Endothelial cell of umbilical vein (primary cell): ENCODE measurements at regions not wholly inside any gene's neighbourhood (a gene's known extent, or its start where the extent isn't known, plus 50 kb on each side); places are given as distances from the start of the nearest gene placed in this dataset.

Experiments
- BruUV-seq: library from RNA; stranded (reverse); fragments of 400-500 nt; replicated peaks from 2 replicates; lab custom pipeline; 2021; lab: Mats Ljungman, UMichigan
- CTCF ChIA-PET: fragments of 300-600, 350-600 bp; sonication (Branson Sonifier 250); formaldehyde crosslinking; loops from one replicate; lab custom pipeline; 2021; ENCODE audit warnings: antibody characterized with exemption, inconsistent platforms; lab: Charles Lee
- POLR2A ChIA-PET: fragments of 300-600, 350-600 bp; sonication (Branson Sonifier 250); formaldehyde crosslinking; loops from one replicate; lab custom pipeline; 2021; ENCODE audit warnings: antibody characterized with exemption, inconsistent platforms; lab: Charles Lee
- DNase-seq: peaks from one replicate; pipeline ENCODE4 v3.0.0-alpha.2; 2011; ENCODE audit warnings: low read depth, low spot score
- FAIRE-seq: peaks from 2 replicates; lab custom pipeline; 2011; peaks lifted over from hg19 to GRCh38; lab: Jason Lieb, UNC
- H2AFZ ChIP-seq: 2 replicates; pipeline ENCODE4 v1.6.0; 2012; ENCODE audit warnings: low read depth, low read length, control low read depth, inconsistent platforms
- H3K27ac ChIP-seq: 2 replicates; pipeline ENCODE4 v1.5.1; 2011; ENCODE audit warnings: low read depth, mild to moderate bottlenecking, control low read depth, low read length, moderate library complexity; ENCODE audit not compliant: insufficient read depth
- H3K27me3 ChIP-seq, 2 experiments: 2 replicates each; pipeline versions ENCODE4 v1.6.0 to v1.6.1; 2011; ENCODE audit warnings: low read length in 2 of 2, mixed read lengths in 1 of 2; ENCODE audit not compliant: control insufficient read depth in 2 of 2, insufficient read depth in 2 of 2
- H3K36me3 ChIP-seq, 2 experiments: 2 replicates in 1 of 2; 3 replicates in 1 of 2; pipeline ENCODE4 v1.5.1; 2011; ENCODE audit warnings: low read length in 2 of 2, mild to moderate bottlenecking in 1 of 2, moderate library complexity in 1 of 2; ENCODE audit not compliant: control insufficient read depth in 2 of 2, insufficient read depth in 2 of 2; ENCODE audit errors: extremely low read depth in 1 of 2
- H3K4me1 ChIP-seq: 3 replicates; pipeline ENCODE4 v1.5.1; 2011; ENCODE audit warnings: mild to moderate bottlenecking, low read length; ENCODE audit not compliant: control insufficient read depth, insufficient read depth; ENCODE audit errors: extremely low read depth
- H3K4me2 ChIP-seq: 2 replicates; pipeline ENCODE4 v1.6.1; 2011; ENCODE audit warnings: low read length, control low read depth, mixed read lengths; ENCODE audit not compliant: insufficient read depth
- H3K4me3 ChIP-seq, 3 experiments: fragments of 200-600 bp in 1 of 3; sonication (generic), shearing (Covaris generic) in 1 of 3; replicated peaks in 1 of 3; 2 replicates each; pipeline ENCODE4 v1.5.1; 2011 to 2016; ENCODE audit warnings: control low read depth in 3 of 3, low read length in 3 of 3, mild to moderate bottlenecking in 2 of 3, inconsistent platforms in 1 of 3, low read depth in 1 of 3, moderate library complexity in 1 of 3; ENCODE audit not compliant: insufficient read depth in 1 of 3
- H3K79me2 ChIP-seq: 2 replicates; pipeline ENCODE4 v1.6.0; 2012; ENCODE audit warnings: low read length, inconsistent platforms; ENCODE audit not compliant: control insufficient read depth, insufficient read depth
- H3K9ac ChIP-seq: replicated peaks from 2 replicates; pipeline ENCODE3; 2011; ENCODE audit warnings: low read length, control low read depth; ENCODE audit not compliant: insufficient read depth; ENCODE audit errors: extremely low read depth
- H3K9me1 ChIP-seq: replicated peaks from 3 replicates; pipeline ENCODE4 v1.6.0; 2011; ENCODE audit warnings: mild to moderate bottlenecking, low read length; ENCODE audit not compliant: control insufficient read depth, insufficient read depth; ENCODE audit errors: extremely low read depth
- H3K9me3 ChIP-seq: replicated peaks from 2 replicates; pipeline ENCODE4 v1.5.1; 2012; ENCODE audit warnings: low read length, inconsistent platforms; ENCODE audit not compliant: control insufficient read depth, insufficient read depth
- H4K20me1 ChIP-seq: replicated peaks from 2 replicates; pipeline ENCODE3; 2011; ENCODE audit warnings: mild to moderate bottlenecking, low read length; ENCODE audit not compliant: control insufficient read depth, insufficient read depth; ENCODE audit errors: extremely low read depth
- EZH2 ChIP-seq: IDR thresholded peaks from 2 replicates; pipeline ENCODE4 v1.6.1; 2012; ENCODE audit warnings: borderline replicate concordance, low read depth, mild to moderate bottlenecking, moderate library complexity, low read length, inconsistent platforms; ENCODE audit not compliant: severe bottlenecking
- FOS ChIP-seq: IDR thresholded peaks from 2 replicates; pipeline ENCODE4 v1.6.1; 2011; ENCODE audit warnings: mild to moderate bottlenecking, low read length, moderate library complexity, borderline replicate concordance; ENCODE audit not compliant: insufficient read depth
- GATA2 ChIP-seq: IDR thresholded peaks from 2 replicates; pipeline ENCODE4 v1.7.0; 2011; ENCODE audit warnings: low read depth, mild to moderate bottlenecking, moderate library complexity, mixed read lengths, low read length; ENCODE audit not compliant: insufficient read length, insufficient read depth
- JUN ChIP-seq: IDR thresholded peaks from 2 replicates; pipeline ENCODE4 v1.6.1; 2011; ENCODE audit warnings: borderline replicate concordance, low read depth; ENCODE audit not compliant: insufficient read length, insufficient read depth
- MYC ChIP-seq: IDR thresholded peaks from one replicate; pipeline ENCODE4 v1.6.1; 2011; ENCODE audit warnings: mild to moderate bottlenecking, low read depth, low read length
- POLR2A ChIP-seq: IDR thresholded peaks from 2 replicates; pipeline ENCODE4 v1.6.1; 2012; ENCODE audit warnings: low read depth, mild to moderate bottlenecking, control low read depth, low read length
- POLR2AphosphoS5 ChIP-seq: IDR thresholded peaks from 2 replicates; pipeline ENCODE4 v1.6.1; 2012; ENCODE audit warnings: low read depth, mild to moderate bottlenecking, control low read depth, low read length, moderate library complexity; ENCODE audit not compliant: insufficient read depth
- dilution Hi-C: fragments of 300-500 bp; cut with MboI; formaldehyde crosslinking; loops from one replicate; pipeline ENCODE4 v1.15.0; 2019; ENCODE audit warnings: low sequenced_read_pairs; ENCODE audit not compliant: extremely low pct_ligation_motif_present
- intact Hi-C: fragments of 100-400 bp; cut with micrococcal nuclease; formaldehyde crosslinking; loops from one replicate; pipeline ENCODE4 v1.10.0; 2022
- TF ChIP-seq, protein P1 (sequence below): IDR thresholded peaks from 2 replicates; pipeline ENCODE4 v1.6.1; 2011; ENCODE audit not compliant: insufficient read depth, insufficient read length
- TF ChIP-seq, protein P2 (sequence below), 2 donors: IDR thresholded peaks; 1 replicate in 1 of 2; 2 replicates in 1 of 2; pipeline ENCODE4 v1.5.1; 2011; ENCODE audit warnings: low read length in 2 of 2, mild to moderate bottlenecking in 2 of 2, moderate library complexity in 2 of 2, control low read depth in 1 of 2, inconsistent platforms in 1 of 2, low read depth in 1 of 2; ENCODE audit not compliant: insufficient read depth in 1 of 2; ENCODE audit errors: extremely low read depth in 1 of 2

DNA sequence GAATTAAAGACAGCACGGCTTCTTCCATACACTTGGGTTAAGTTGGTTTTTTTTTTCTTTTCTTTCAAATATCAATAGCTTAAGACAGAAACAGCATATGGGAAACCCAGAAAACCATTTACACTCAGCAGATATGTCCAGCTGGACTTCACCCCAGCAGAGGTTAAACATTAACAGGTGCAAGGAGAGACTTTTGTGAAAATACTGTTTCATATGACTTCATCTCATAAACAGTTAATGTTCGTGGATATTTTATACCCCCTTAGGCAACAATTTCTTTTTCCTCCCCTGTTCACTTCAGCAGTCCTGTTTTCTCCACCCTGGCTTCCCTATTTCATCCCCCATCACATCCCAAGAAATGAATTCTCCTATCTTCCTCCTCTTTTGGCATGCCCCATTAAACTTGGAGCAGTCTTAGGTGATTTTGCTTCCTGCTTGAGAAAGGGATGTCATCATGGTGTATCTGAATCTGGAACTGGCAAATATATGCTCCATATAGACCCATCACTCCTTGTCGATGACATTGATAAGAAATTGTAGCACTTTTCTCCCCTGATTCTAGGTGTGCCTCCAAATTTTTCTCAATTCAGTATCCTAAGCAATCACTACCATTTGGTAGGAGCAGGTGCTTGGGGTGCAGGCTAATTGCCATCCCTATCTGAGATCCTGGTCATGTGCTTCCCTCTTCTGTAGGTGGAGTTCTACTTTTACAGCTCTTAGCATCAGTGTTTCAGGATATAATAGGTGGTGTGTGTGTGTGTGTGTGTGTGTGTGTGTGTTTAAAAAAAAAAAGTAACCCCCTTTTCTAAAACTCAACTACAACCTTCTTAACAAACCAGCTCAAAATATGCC is 67.9 kb downstream of the BMP4 start:
- intact Hi-C loops: no loop called here
- DNase-seq: no peak
- Histone ChIP-seq H3K27ac (no peak overlapping the region), H3K9ac (no peak overlapping the region), H3K79me2 (no peaks in the 10 kb centered on the region), H3K4me3 (no peak overlapping the region), H3K36me3 (no peaks in the 10 kb centered on the region), H2AFZ (no peak overlapping the region), H3K9me1 (no peaks in the 10 kb centered on the region), H4K20me1 (no peaks in the 10 kb centered on the region), H3K4me1 (peaks cover 52% of the 10 kb centered on the region), H3K4me2 (no peak overlapping the region), H3K27me3 (no peaks in the 10 kb centered on the region), H3K9me3 (no peaks in the 10 kb centered on the region)
- ChIA-PET CTCF (interaction anchor here (1.0 to 1.9 kb wide), 4 partner anchors 65 to 459 kb away, joined by 3 to 6 read pairs (median 4); no protein-coding TSS in a partner anchor), POLR2A (interaction anchor here (1.6 kb wide), 1 partner anchor 65 kb away, joined by 4 read pairs; no protein-coding TSS in a partner anchor)
- BruUV-seq: no TSS peak
- no peak for FAIRE-seq
- TF ChIP-seq EZH2 (no peak), POLR2A (no peak), POLR2AphosphoS5 (no peak), JUN (no peak), FOS (no peak), MYC (no peak), GATA2 (no peak)
- TF ChIP-seq, protein P1, sequence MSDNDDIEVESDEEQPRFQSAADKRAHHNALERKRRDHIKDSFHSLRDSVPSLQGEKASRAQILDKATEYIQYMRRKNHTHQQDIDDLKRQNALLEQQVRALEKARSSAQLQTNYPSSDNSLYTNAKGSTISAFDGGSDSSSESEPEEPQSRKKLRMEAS: no peak
- TF ChIP-seq, protein P2, sequence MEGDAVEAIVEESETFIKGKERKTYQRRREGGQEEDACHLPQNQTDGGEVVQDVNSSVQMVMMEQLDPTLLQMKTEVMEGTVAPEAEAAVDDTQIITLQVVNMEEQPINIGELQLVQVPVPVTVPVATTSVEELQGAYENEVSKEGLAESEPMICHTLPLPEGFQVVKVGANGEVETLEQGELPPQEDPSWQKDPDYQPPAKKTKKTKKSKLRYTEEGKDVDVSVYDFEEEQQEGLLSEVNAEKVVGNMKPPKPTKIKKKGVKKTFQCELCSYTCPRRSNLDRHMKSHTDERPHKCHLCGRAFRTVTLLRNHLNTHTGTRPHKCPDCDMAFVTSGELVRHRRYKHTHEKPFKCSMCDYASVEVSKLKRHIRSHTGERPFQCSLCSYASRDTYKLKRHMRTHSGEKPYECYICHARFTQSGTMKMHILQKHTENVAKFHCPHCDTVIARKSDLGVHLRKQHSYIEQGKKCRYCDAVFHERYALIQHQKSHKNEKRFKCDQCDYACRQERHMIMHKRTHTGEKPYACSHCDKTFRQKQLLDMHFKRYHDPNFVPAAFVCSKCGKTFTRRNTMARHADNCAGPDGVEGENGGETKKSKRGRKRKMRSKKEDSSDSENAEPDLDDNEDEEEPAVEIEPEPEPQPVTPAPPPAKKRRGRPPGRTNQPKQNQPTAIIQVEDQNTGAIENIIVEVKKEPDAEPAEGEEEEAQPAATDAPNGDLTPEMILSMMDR (IDR thresholded peaks at IDR 0.05; ENCODE audit: extremely low read depth in 1 of 2, insufficient read depth in 1 of 2, low read depth in 1 of 2, low read length in 2 of 2): no peak
- dilution Hi-C loops: no loop called here
